Liver (tissue), 8 donors: ENCODE measurements at regions not wholly inside any gene's neighbourhood (a gene's known extent, or its start where the extent isn't known, plus 50 kb on each side); places are given as distances from the start of the nearest gene placed in this dataset.

Experiments
- DNase-seq: peaks from one replicate; pipeline ENCODE4 v3.0.0-alpha.2; 2017; ENCODE audit warnings: low spot score
- H3K27ac ChIP-seq, 2 donors: one replicate each; pipeline ENCODE4 v1.7.0; 2013; ENCODE audit warnings: inconsistent platforms in 2 of 2, low read length in 2 of 2, control low read depth in 1 of 2, low read depth in 1 of 2, mild to moderate bottlenecking in 1 of 2
- H3K27me3 ChIP-seq, 4 donors: one replicate each; pipeline versions ENCODE4 v1.6.1 to v1.7.0; 2013; ENCODE audit warnings: low read length in 3 of 4, inconsistent platforms in 1 of 4, mild to moderate bottlenecking in 1 of 4, moderate library complexity in 1 of 4; ENCODE audit not compliant: control insufficient read depth in 4 of 4, insufficient read depth in 4 of 4
- H3K36me3 ChIP-seq, 4 donors: one replicate each; pipeline versions ENCODE4 v1.6.1 to v1.7.0; 2013; ENCODE audit warnings: low read length in 3 of 4, mild to moderate bottlenecking in 3 of 4, low read depth in 1 of 4, moderate library complexity in 1 of 4; ENCODE audit not compliant: control insufficient read depth in 4 of 4, insufficient read depth in 3 of 4
- H3K4me1 ChIP-seq, 4 donors: one replicate each; pipeline versions ENCODE4 v1.6.1 to v1.7.0; 2013; ENCODE audit warnings: low read length in 3 of 4, mild to moderate bottlenecking in 3 of 4, moderate library complexity in 1 of 4; ENCODE audit not compliant: control insufficient read depth in 4 of 4, insufficient read depth in 4 of 4
- H3K4me3 ChIP-seq, 3 donors: one replicate each; pipeline versions ENCODE4 v1.6.1 to v1.7.0; 2013; ENCODE audit warnings: low read length in 3 of 3, control low read depth in 1 of 3, low read depth in 1 of 3, mild to moderate bottlenecking in 1 of 3
- H3K9ac ChIP-seq, 2 donors: one replicate each; pipeline ENCODE4 v1.7.0; 2013; ENCODE audit warnings: low read length in 2 of 2, mild to moderate bottlenecking in 2 of 2, moderate library complexity in 2 of 2, control low read depth in 1 of 2, low read depth in 1 of 2
- H3K9me3 ChIP-seq, 4 donors: one replicate each; pipeline versions ENCODE4 v1.6.1 to v1.7.0; 2013; ENCODE audit warnings: low read length in 3 of 4; ENCODE audit not compliant: control insufficient read depth in 4 of 4
- FOXA1 ChIP-seq: IDR thresholded peaks from 2 replicates; pipeline ENCODE4 v1.6.1; 2016; ENCODE audit warnings: antibody characterized with exemption
- GABPA ChIP-seq, 2 donors: IDR thresholded peaks in 1 of 2; conservative IDR thresholded peaks in 1 of 2; 2 replicates each; pipeline ENCODE4 v1.6.1; 2016; ENCODE audit warnings: antibody characterized with exemption in 2 of 2, mild to moderate bottlenecking in 1 of 2, moderate library complexity in 1 of 2
- HNF4A ChIP-seq, 2 donors: conservative IDR thresholded peaks; 2 replicates each; pipeline ENCODE4 v1.6.1; 2016; ENCODE audit warnings: antibody characterized with exemption in 2 of 2, mild to moderate bottlenecking in 2 of 2
- HNF4G ChIP-seq: IDR thresholded peaks from 2 replicates; pipeline ENCODE4 v1.6.1; 2016; ENCODE audit warnings: antibody characterized with exemption
- RXRA ChIP-seq, 2 donors: IDR thresholded peaks; 2 replicates each; pipeline ENCODE4 v1.6.1; 2017 to 2018; ENCODE audit warnings: antibody characterized with exemption in 2 of 2, mild to moderate bottlenecking in 1 of 2
- SP1 ChIP-seq: IDR thresholded peaks from 2 replicates; pipeline ENCODE4 v1.6.1; 2018; ENCODE audit warnings: antibody characterized with exemption, mild to moderate bottlenecking
- TAF1 ChIP-seq: conservative IDR thresholded peaks from 2 replicates; pipeline ENCODE4 v1.6.1; 2016; ENCODE audit warnings: antibody characterized with exemption, mild to moderate bottlenecking
- YY1 ChIP-seq: IDR thresholded peaks from 2 replicates; pipeline ENCODE4 v1.6.1; 2016; ENCODE audit warnings: antibody characterized with exemption, mild to moderate bottlenecking
- WGBS: extraction: QIAGEN DNeasy Blood & Tissue Kit; methylation state at CpG from one replicate; pipeline ENCODE4 v1.1.7; 2013; 5-methylcytosine and 5-hydroxymethylcytosine counted together
- TF ChIP-seq, protein P1 (sequence below): IDR thresholded peaks from 2 replicates; pipeline ENCODE4 v1.6.1; 2016; ENCODE audit warnings: antibody characterized with exemption
- TF ChIP-seq, protein P2 (sequence below): fragments of 150-350 bp; IDR thresholded peaks from 2 replicates; pipeline ENCODE4 v1.5.1; 2017; ENCODE audit warnings: improper control_type of control experiment, low read depth, low read length; ENCODE audit not compliant: missing input control
- TF ChIP-seq, protein P3 (sequence below): IDR thresholded peaks from 2 replicates; pipeline ENCODE4 v1.6.1; 2016; ENCODE audit warnings: antibody characterized with exemption
- donor health status: healthy.
- donor health status: healthy.
- donor health status: healthy.
- donor health status: healthy.
- donor health status: healthy.

DNA sequence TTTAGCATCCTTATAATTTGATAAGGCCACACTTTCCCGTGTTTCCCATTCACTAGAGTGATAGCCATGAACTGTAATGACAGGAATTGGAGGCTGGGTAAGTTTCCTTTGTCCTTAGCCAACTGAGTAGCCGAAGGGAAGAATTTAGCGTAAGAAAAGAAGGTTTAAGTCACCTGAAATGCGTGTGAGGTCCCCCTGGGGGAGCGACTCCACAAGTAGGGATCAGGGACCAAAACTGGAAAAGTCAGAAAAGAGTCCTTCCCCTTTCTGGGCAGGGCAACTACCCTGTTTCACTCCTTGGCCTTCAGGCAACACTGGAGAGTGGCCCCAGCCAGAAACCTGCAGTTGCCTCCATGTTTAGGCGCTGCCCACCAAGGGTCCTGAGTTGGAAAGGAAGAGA, 81.6 kb upstream of the MED14 start:
- Histone ChIP-seq H3K9ac (no peak overlapping the region), H3K4me3 (no peak overlapping the region), H3K9me3 (no peaks in the 10 kb centered on the region), H3K36me3 (no peaks in the 10 kb centered on the region), H3K27me3 (no peaks in the 10 kb centered on the region), H3K4me1 (no peaks in the 10 kb centered on the region), H3K27ac (no peak overlapping the region)
- no peak for TF ChIP-seq YY1
- TF ChIP-seq, protein P1, sequence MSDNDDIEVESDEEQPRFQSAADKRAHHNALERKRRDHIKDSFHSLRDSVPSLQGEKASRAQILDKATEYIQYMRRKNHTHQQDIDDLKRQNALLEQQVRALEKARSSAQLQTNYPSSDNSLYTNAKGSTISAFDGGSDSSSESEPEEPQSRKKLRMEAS = no peak
- no peak for TF ChIP-seq FOXA1
- no peak for TF ChIP-seq SP1
- TF ChIP-seq RXRA (IDR thresholded peaks at IDR 0.05) = no peak
- no peak for TF ChIP-seq TAF1
- no peak for TF ChIP-seq HNF4G
- no peak for TF ChIP-seq GABPA (IDR thresholded peaks at IDR 0.05 in 1 of 2, conservative IDR thresholded peaks at IDR 0.05 in 1 of 2)
- no peak for TF ChIP-seq HNF4A (conservative IDR thresholded peaks at IDR 0.05)
- WGBS = 91% methylated on average over 6 of the region's 6 CpGs
- DNase-seq = no peak

DNA sequence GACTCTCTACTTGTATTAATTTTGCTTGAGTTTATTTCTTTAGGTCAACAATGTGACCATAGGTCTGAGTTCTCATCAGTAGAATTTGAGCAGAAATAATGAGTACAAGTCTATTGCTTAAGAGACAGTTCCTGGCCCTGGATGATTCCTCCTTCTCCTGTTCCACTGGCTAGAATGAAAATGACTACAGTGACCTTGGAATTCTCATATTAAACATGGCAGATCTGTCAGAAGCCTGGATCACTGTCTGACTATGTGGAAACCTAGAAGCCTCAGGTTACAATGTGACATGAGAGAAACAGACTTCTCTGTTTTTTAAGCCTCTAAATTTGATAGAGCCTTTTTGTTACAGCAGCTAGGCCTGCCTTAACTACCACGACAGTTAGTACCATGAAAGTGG, 82.9 kb upstream of the MED14 start:
- Histone ChIP-seq H3K4me3 (no peak overlapping the region), H3K27ac (no peak overlapping the region), H3K9me3 (no peaks in the 10 kb centered on the region), H3K4me1 (no peaks in the 10 kb centered on the region), H3K36me3 (no peaks in the 10 kb centered on the region), H3K27me3 (no peaks in the 10 kb centered on the region), H3K9ac (no peak overlapping the region)
- TF ChIP-seq, protein P2, sequence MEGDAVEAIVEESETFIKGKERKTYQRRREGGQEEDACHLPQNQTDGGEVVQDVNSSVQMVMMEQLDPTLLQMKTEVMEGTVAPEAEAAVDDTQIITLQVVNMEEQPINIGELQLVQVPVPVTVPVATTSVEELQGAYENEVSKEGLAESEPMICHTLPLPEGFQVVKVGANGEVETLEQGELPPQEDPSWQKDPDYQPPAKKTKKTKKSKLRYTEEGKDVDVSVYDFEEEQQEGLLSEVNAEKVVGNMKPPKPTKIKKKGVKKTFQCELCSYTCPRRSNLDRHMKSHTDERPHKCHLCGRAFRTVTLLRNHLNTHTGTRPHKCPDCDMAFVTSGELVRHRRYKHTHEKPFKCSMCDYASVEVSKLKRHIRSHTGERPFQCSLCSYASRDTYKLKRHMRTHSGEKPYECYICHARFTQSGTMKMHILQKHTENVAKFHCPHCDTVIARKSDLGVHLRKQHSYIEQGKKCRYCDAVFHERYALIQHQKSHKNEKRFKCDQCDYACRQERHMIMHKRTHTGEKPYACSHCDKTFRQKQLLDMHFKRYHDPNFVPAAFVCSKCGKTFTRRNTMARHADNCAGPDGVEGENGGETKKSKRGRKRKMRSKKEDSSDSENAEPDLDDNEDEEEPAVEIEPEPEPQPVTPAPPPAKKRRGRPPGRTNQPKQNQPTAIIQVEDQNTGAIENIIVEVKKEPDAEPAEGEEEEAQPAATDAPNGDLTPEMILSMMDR = no peak
- no peak for DNase-seq
- WGBS = 88% methylated on average over 1 of the region's 1 CpG

DNA sequence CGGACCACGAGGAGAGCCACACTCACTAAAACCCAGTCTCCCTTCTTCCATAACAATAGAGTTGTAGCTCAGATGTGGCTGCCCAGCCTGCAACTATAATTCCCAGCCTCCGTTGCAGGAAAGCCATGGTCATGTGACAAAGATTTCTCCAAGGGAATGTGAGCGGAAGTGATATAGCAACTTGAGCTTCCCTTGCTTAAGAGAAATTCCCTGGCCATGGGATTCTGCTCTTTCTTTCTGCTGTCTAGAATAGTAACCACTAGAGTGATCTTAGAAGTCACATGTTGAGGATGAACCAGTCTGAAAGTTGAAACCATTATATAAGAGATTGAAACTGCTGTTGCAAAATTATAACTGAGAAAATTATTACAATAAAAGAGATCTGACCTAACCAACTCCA, 86.4 kb upstream of the MED14 start:
- H3K9ac ChIP-seq = no peak overlapping the region
- H3K27ac ChIP-seq = no peak overlapping the region
- H3K4me1 ChIP-seq = no peaks in the 10 kb centered on the region
- H3K27me3 ChIP-seq = no peaks in the 10 kb centered on the region
- H3K9me3 ChIP-seq = peaks cover 0 to 5% (median 0%) of the 10 kb centered on the region in 4 donors
- WGBS = 80% methylated on average over 4 of the region's 4 CpGs
- TF ChIP-seq, protein P3, sequence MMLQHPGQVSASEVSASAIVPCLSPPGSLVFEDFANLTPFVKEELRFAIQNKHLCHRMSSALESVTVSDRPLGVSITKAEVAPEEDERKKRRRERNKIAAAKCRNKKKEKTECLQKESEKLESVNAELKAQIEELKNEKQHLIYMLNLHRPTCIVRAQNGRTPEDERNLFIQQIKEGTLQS = no peak
- H3K4me3 ChIP-seq = no peak overlapping the region
- no peak for DNase-seq
- H3K36me3 ChIP-seq = no peaks in the 10 kb centered on the region

DNA sequence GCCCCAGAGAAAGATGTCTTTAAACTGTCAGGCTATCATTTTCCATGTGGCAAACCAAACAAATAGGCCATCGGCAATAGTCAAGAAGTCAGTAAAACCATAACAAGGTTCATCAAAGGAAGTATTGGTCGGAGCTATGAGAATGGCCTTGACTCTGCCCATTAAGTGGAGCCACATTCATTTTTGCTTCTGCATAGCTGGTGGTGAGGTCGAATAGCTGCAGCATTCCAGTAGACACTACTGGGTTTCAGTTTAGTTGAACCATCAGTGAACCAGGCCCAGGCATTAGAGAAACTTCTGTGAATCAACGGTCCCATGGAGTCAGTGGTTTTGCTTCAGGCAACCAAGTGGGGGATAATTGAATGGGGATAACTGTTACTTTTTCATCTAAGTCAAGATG, 92.0 kb upstream of the MED14 start:
- TF ChIP-seq FOXA1 = no peak
- TF ChIP-seq, protein P3 = no peak
- no peak for TF ChIP-seq RXRA (IDR thresholded peaks at IDR 0.05)
- no peak for TF ChIP-seq GABPA (IDR thresholded peaks at IDR 0.05 in 1 of 2, conservative IDR thresholded peaks at IDR 0.05 in 1 of 2)
- no peak for TF ChIP-seq YY1
- TF ChIP-seq SP1 = no peak
- Histone ChIP-seq H3K27ac (no peak overlapping the region), H3K27me3 (no peaks in the 10 kb centered on the region), H3K4me3 (no peak overlapping the region), H3K4me1 (no peaks in the 10 kb centered on the region), H3K9me3 (peaks cover 0 to 6% (median 0%) of the 10 kb centered on the region in 4 donors), H3K36me3 (no peaks in the 10 kb centered on the region), H3K9ac (no peak overlapping the region)
- no peak for DNase-seq
- 95% methylated on average over 4 of the region's 4 CpGs for WGBS
